ENCODE measurements at regions not wholly inside any gene's neighbourhood (a gene's known extent, or its start where the extent isn't known, plus 50 kb on each side); places are given as distances from the start of the nearest gene placed in this dataset.

GRCh38 chr2:190785334-190785733 lies 95.3 kb upstream of the GLS start:
- no peak for DNase-seq

GRCh38 chr2:190786404-190787166 lies 94.0 kb upstream of the GLS start:
- no peak for DNase-seq

- DNase-seq = no peak
Measured at GRCh38 chr2:190787743-190788235, 92.8 kb upstream of the GLS start.

- DNase-seq = no peak
Measured at GRCh38 chr2:190789074-190790004, 91.3 kb upstream of the GLS start.

- DNase-seq = peak; percentile 30
Measured at GRCh38 chr2:190791347-190791975, 89.2 kb upstream of the GLS start.

- DNase-seq = peak; percentile 11
Measured at GRCh38 chr2:190791976-190792575, 88.5 kb upstream of the GLS start.

- DNase-seq = no peak
Measured at GRCh38 chr2:190792956-190793888, 87.4 kb upstream of the GLS start.

- DNase-seq = no peak
Measured at GRCh38 chr2:190794377-190794776, 86.2 kb upstream of the GLS start.

- DNase-seq = no peak
Measured at GRCh38 chr2:190794790-190795189, 85.8 kb upstream of the GLS start.

- DNase-seq = no peak
Measured at GRCh38 chr2:190795686-190796085, 84.9 kb upstream of the GLS start.

GRCh38 chr2:190799999-190800398 lies 80.6 kb upstream of the GLS start:
- no peak for DNase-seq

GRCh38 chr2:190800528-190800927 lies 80.1 kb upstream of the GLS start:
- DNase-seq = no peak

GRCh38 chr2:190802129-190802528 lies 78.5 kb upstream of the GLS start:
- no peak for DNase-seq

GRCh38 chr2:190802626-190803209 lies 77.9 kb upstream of the GLS start:
- DNase-seq = no peak

GRCh38 chr2:190804182-190804795 lies 76.3 kb upstream of the GLS start:
- DNase-seq = no peak

- no peak for DNase-seq
Measured at GRCh38 chr2:190805126-190805525, 75.5 kb upstream of the GLS start.

GRCh38 chr2:190805843-190806242 lies 74.8 kb upstream of the GLS start:
- no peak for DNase-seq

GRCh38 chr2:190807886-190808285 lies 72.7 kb upstream of the GLS start:
- no peak for DNase-seq

- no peak for DNase-seq
Measured at GRCh38 chr2:190809139-190809764, 71.4 kb upstream of the GLS start.

- DNase-seq = no peak
Measured at GRCh38 chr2:190809876-190810525, 70.6 kb upstream of the GLS start.

Data from NCI-H1105 treated with DMSO at 0.1 percent for 48 hours (cell line).